PC-9 (cell line): ENCODE measurements at regions not wholly inside any gene's neighbourhood (a gene's known extent, or its start where the extent isn't known, plus 50 kb on each side); places are given as distances from the start of the nearest gene placed in this dataset.

ENCODE experiments used
- BruUV-seq: library from RNA; stranded (reverse); fragments of 400-500 nt; replicated peaks from 2 replicates; lab custom pipeline; 2021; lab: Mats Ljungman, UMichigan
- CTCF ChIA-PET: fragments of 300-600 bp; sonication (Branson Sonifier 250); formaldehyde crosslinking; loops from one replicate; lab custom pipeline; 2022; ENCODE audit warnings: antibody characterized with exemption; lab: Charles Lee
- POLR2A ChIA-PET: fragments of 300-600 bp; sonication (Branson Sonifier 250); formaldehyde crosslinking; loops from one replicate; lab custom pipeline; 2022; ENCODE audit warnings: antibody characterized with exemption; ENCODE audit not compliant: unreplicated experiment; lab: Charles Lee
- DNase-seq, 2 experiments: peaks; one replicate each; pipeline versions ENCODE4 v3.0.0 to v3.0.0-alpha.2; 2015 to 2022; ENCODE audit warnings: mixed read lengths in 1 of 2
- H2AFZ ChIP-seq: fragments of 200-600 bp; sonication (generic); 2 replicates; pipeline ENCODE4 v1.8.1; 2017; ENCODE audit warnings: antibody characterized with exemption
- H3F3A ChIP-seq: fragments of 200-600 bp; sonication (generic); 2 replicates; pipeline ENCODE4 v1.8.1; 2017; ENCODE audit warnings: antibody characterized with exemption, mild to moderate bottlenecking, low read depth; ENCODE audit not compliant: insufficient read depth
- H3K27ac ChIP-seq: fragments of 200-600 bp; sonication (generic); 2 replicates; pipeline ENCODE4 v1.6.1; 2016; ENCODE audit warnings: mixed run types
- H3K27me3 ChIP-seq: fragments of 200-600 bp; sonication (generic); 2 replicates; pipeline ENCODE4 v1.6.1; 2016; ENCODE audit warnings: low read depth, mixed run types; ENCODE audit not compliant: insufficient read depth
- H3K36me3 ChIP-seq: fragments of 200-600 bp; sonication (generic); 2 replicates; pipeline ENCODE4 v1.6.1; 2016; ENCODE audit warnings: low read depth, mixed run types
- H3K4me1 ChIP-seq: fragments of 200-600 bp; sonication (generic); replicated peaks from 2 replicates; pipeline ENCODE4 v1.6.1; 2016; ENCODE audit warnings: mixed run types; ENCODE audit not compliant: insufficient read depth
- H3K4me2 ChIP-seq: fragments of 200-600 bp; sonication (generic); 2 replicates; pipeline ENCODE4 v1.6.1; 2017; ENCODE audit warnings: mixed run types
- H3K4me3 ChIP-seq: fragments of 200-600 bp; sonication (generic); 2 replicates; pipeline ENCODE4 v1.6.1; 2016; ENCODE audit warnings: mixed run types
- H3K79me2 ChIP-seq: fragments of 200-600 bp; sonication (generic); 2 replicates; pipeline ENCODE4 v1.6.1; 2017; ENCODE audit warnings: low read depth, mixed run types
- H3K9me2 ChIP-seq: fragments of 200-600 bp; sonication (generic); 2 replicates; pipeline ENCODE4 v1.8.1; 2017; ENCODE audit warnings: mild to moderate bottlenecking; ENCODE audit not compliant: insufficient read depth
- H3K9me3 ChIP-seq: fragments of 200-600 bp; sonication (generic); 2 replicates; pipeline ENCODE4 v1.8.1; 2016; ENCODE audit warnings: low read depth; ENCODE audit not compliant: insufficient read depth
- H4K20me1 ChIP-seq: fragments of 200-600 bp; sonication (generic); 2 replicates; pipeline ENCODE4 v1.8.1; 2017; ENCODE audit not compliant: insufficient read depth
- EZH2 ChIP-seq: fragments of 200-600 bp; sonication (generic); IDR thresholded peaks from 2 replicates; pipeline ENCODE4 v1.8.0; 2017; ENCODE audit warnings: antibody characterized with exemption, low read depth
- intact Hi-C: fragments of 100-400 bp; cut with micrococcal nuclease; formaldehyde crosslinking; loops from one replicate; pipeline ENCODE4 v1.10.0; 2022; ENCODE audit not compliant: unreplicated experiment
- TF ChIP-seq, protein P1 (sequence below): fragments of 200-600 bp; sonication (generic); conservative IDR thresholded peaks from 2 replicates; pipeline ENCODE4 v1.6.1; 2017; ENCODE audit warnings: mixed run types, antibody characterized with exemption, mild to moderate bottlenecking, moderate library complexity

DNA sequence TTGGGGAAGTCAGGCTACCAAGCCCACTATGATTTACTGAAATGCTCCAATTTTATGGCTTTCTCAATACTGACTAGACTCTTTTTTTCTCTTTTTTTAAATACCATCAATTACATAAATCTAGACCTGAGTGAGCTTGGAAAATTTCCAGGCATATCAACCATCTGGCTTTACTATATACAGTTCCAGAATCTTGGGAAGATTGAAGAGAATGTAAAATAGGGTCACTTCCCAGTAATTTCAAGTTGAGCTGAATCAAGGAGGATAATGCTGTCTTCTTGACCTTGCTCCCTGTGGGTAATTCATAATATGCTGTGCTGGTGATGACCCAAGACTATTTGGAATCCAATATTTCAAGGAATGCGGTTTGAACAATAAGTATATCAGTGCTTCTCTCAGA lies 108.1 kb downstream of the MAP3K21 start:
- Histone ChIP-seq H4K20me1 (no peaks in the 10 kb centered on the region), H2AFZ (no peak overlapping the region), H3K4me1 (no peaks in the 10 kb centered on the region), H3K9me2 (no peaks in the 10 kb centered on the region), H3K36me3 (no peaks in the 10 kb centered on the region), H3K4me3 (no peak overlapping the region), H3K27ac (no peak overlapping the region), H3F3A (no peaks in the 10 kb centered on the region), H3K27me3 (no peaks in the 10 kb centered on the region), H3K9me3 (no peaks in the 10 kb centered on the region), H3K4me2 (no peak overlapping the region), H3K79me2 (no peaks in the 10 kb centered on the region)
- TF ChIP-seq, protein P1, sequence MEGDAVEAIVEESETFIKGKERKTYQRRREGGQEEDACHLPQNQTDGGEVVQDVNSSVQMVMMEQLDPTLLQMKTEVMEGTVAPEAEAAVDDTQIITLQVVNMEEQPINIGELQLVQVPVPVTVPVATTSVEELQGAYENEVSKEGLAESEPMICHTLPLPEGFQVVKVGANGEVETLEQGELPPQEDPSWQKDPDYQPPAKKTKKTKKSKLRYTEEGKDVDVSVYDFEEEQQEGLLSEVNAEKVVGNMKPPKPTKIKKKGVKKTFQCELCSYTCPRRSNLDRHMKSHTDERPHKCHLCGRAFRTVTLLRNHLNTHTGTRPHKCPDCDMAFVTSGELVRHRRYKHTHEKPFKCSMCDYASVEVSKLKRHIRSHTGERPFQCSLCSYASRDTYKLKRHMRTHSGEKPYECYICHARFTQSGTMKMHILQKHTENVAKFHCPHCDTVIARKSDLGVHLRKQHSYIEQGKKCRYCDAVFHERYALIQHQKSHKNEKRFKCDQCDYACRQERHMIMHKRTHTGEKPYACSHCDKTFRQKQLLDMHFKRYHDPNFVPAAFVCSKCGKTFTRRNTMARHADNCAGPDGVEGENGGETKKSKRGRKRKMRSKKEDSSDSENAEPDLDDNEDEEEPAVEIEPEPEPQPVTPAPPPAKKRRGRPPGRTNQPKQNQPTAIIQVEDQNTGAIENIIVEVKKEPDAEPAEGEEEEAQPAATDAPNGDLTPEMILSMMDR = no peak
- no peak for TF ChIP-seq EZH2
- POLR2A ChIA-PET = no interaction called here
- BruUV-seq = no TSS peak
- intact Hi-C loops = no loop called here
- no peak for DNase-seq
- CTCF ChIA-PET = no interaction called here

DNA sequence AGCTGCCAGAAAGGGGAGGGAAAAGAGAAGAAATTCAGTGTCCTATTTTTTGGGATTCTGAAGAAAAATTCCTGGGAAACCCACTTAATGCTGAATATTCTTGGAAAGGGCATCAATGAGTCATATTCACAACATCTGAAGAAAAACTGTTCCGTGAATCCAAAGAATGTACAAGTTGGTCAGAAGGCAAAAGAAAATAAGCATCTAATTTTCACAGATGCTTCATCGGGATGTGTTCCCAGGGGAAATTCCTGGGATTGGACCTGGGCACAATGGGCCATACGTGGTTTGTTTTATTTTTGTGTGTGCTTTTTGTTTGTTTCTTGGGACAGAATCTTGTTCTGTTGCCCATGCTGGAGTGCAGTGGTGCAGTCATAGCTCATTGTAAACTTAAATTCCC lies 112.2 kb downstream of the MAP3K21 start:
- TF ChIP-seq, protein P1 = no peak
- no peak for TF ChIP-seq EZH2
- Histone ChIP-seq H3K9me3 (no peaks in the 10 kb centered on the region), H3K27ac (no peak overlapping the region), H3K4me2 (no peak overlapping the region), H3K27me3 (no peaks in the 10 kb centered on the region), H3K4me1 (peaks cover 9% of the 10 kb centered on the region; the same call in 1 of the 2 replicates), H4K20me1 (no peaks in the 10 kb centered on the region), H3K4me3 (no peak overlapping the region), H3K79me2 (no peaks in the 10 kb centered on the region), H3K9me2 (no peaks in the 10 kb centered on the region), H3K36me3 (no peaks in the 10 kb centered on the region), H3F3A (no peaks in the 10 kb centered on the region), H2AFZ (no peak overlapping the region)
- no TSS peak for BruUV-seq
- POLR2A ChIA-PET = no interaction called here
- intact Hi-C loops = loop anchor here (2.0 to 10.0 kb wide), 7 partner anchors 79 to 671 kb away; partner anchors contain the start of genes KCNK1 and SLC35F3
- CTCF ChIA-PET = interaction anchor here (0.6 to 0.7 kb wide), 2 partner anchors 174 to 305 kb away, joined by 3 to 4 read pairs; partner anchors contain the start of gene KCNK1
- DNase-seq = no peak

DNA sequence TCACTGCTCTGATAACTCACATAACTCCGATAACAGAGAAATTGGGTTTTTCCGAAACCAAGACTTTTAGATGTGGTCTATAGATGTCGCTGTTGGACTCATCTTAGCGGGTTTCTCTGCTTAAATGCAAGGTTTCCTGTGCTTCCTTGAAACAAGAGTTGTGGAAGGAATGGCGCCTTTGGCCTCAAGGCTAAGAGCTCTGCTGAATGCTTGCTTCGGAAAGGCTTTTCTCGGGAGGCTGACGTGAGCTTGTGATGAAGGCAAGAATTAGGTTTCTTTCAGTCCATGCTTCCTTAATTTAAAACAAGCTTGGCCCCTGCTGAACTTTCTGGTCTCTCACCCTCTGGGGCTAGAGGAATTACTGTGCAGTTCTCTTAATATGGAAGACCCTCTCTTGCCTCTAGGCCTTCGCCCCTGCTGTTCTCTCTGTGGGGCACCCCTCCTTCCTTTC lies 113.5 kb downstream of the MAP3K21 start:
- no peaks in the 10 kb centered on the region for H4K20me1 ChIP-seq
- H3K4me1 ChIP-seq = peaks cover 9% of the 10 kb centered on the region; the same call in 1 of the 2 replicates
- H3K9me3 ChIP-seq = no peaks in the 10 kb centered on the region
- intact Hi-C loops = loop anchor here (1.0 to 10.0 kb wide), 9 partner anchors 78 to 670 kb away; partner anchors contain the start of genes KCNK1 and SLC35F3
- H3K9me2 ChIP-seq = no peaks in the 10 kb centered on the region
- H3K27me3 ChIP-seq = no peaks in the 10 kb centered on the region
- H3K79me2 ChIP-seq = no peaks in the 10 kb centered on the region
- no peak overlapping the region for H3K4me3 ChIP-seq
- H3K4me2 ChIP-seq = peak overlapping the region; percentile 32; the same call in 1 of the 2 replicates
- no peak overlapping the region for H3K27ac ChIP-seq
- peak; percentile 47 to 72 for DNase-seq
- POLR2A ChIA-PET = interaction anchor here (0.5 kb wide), 1 partner anchor 639 kb away, joined by 3 read pairs; no protein-coding TSS in a partner anchor
- H3K36me3 ChIP-seq = no peaks in the 10 kb centered on the region
- no TSS peak for BruUV-seq
- no peaks in the 10 kb centered on the region for H3F3A ChIP-seq
- peak overlapping the region; percentile 32; the same call in 1 of the 2 replicates for H2AFZ ChIP-seq
- CTCF ChIA-PET = interaction anchor here (0.7 to 1.3 kb wide), 11 partner anchors 77 to 1714 kb away, joined by 3 to 9 read pairs (median 4); no protein-coding TSS in a partner anchor
- TF ChIP-seq EZH2 = no peak
- TF ChIP-seq, protein P1 = peak; percentile 81
